Omental fat pad (tissue), 3 donors: ENCODE measurements at regions not wholly inside any gene's neighbourhood (a gene's known extent, or its start where the extent isn't known, plus 50 kb on each side); places are given as distances from the start of the nearest gene placed in this dataset.
"Not testable (repeated sequence)": the region's sequence is repeated elsewhere in the genome, so short reads cannot be mapped to it uniquely, and the experiment has no call there.

Experiments
- ATAC-seq: fragments of 150-250 bp; one replicate; pipeline ENCODE4 v1.9.1; 2016; ENCODE audit warnings: mild to moderate bottlenecking, moderate library complexity; ENCODE audit not compliant: low FRiP score
- DNase-seq: peaks from one replicate; pipeline ENCODE4 v3.0.0-alpha.2; 2019; ENCODE audit warnings: low spot score
- TF ChIP-seq, protein P1 (sequence below), 3 donors: fragments of 450-650 bp; IDR thresholded peaks; one replicate each; pipeline ENCODE4 v1.5.1; 2016 to 2017; ENCODE audit warnings: antibody characterized with exemption in 3 of 3, mild to moderate bottlenecking in 3 of 3, moderate library complexity in 2 of 3

- TF ChIP-seq, protein P1, sequence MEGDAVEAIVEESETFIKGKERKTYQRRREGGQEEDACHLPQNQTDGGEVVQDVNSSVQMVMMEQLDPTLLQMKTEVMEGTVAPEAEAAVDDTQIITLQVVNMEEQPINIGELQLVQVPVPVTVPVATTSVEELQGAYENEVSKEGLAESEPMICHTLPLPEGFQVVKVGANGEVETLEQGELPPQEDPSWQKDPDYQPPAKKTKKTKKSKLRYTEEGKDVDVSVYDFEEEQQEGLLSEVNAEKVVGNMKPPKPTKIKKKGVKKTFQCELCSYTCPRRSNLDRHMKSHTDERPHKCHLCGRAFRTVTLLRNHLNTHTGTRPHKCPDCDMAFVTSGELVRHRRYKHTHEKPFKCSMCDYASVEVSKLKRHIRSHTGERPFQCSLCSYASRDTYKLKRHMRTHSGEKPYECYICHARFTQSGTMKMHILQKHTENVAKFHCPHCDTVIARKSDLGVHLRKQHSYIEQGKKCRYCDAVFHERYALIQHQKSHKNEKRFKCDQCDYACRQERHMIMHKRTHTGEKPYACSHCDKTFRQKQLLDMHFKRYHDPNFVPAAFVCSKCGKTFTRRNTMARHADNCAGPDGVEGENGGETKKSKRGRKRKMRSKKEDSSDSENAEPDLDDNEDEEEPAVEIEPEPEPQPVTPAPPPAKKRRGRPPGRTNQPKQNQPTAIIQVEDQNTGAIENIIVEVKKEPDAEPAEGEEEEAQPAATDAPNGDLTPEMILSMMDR (IDR thresholded peaks at IDR 0.05) = no peak
- no peak for ATAC-seq
- DNase-seq = no peak
Observed at GRCh38 chr11:82195283-82195682, 538.4 kb downstream of the FAM181B start.

DNA sequence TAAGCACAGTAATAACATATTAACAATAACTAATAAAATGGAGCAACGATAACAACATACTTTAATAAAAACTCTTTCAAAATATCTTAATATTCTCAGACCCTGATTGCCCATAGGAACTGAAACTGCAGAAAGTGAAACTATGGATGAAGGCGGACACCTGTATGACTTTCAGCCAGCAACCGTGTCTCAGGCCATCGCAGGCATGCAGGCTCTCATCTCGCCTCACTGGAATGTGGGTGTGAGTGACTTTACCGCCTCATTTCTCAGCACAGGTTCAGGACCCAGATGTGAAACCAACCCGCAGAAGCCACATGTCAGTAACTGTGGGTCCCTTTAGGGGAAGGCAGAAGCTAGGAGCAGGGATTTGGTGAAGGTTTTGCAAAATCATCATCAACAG, 539.1 kb downstream of the FAM181B start:
- TF ChIP-seq, protein P1 (IDR thresholded peaks at IDR 0.05) = no peak
- DNase-seq (no peak), ATAC-seq (no peak)

DNA sequence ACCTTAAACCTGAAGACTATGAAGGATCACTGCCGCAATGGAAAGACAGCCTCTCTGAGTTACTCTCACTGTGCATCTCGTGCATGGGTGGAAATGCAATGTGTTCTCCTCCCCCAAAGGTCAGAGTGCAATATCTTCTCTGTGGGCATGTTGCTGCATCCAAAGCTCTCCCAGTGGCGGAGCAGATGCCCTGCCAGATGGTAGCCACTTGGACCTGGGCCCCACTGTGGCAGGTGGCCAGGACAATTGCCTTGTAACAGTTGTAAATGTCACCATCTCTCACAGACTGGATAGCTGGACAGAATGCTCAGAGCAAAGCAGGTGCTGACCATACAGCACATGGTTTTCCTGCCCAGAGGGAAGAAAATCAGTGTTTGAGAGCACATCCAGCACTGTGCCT, 542.0 kb downstream of the FAM181B start:
- no peak for ATAC-seq
- no peak for DNase-seq
- TF ChIP-seq, protein P1 (IDR thresholded peaks at IDR 0.05) = no peak

DNA sequence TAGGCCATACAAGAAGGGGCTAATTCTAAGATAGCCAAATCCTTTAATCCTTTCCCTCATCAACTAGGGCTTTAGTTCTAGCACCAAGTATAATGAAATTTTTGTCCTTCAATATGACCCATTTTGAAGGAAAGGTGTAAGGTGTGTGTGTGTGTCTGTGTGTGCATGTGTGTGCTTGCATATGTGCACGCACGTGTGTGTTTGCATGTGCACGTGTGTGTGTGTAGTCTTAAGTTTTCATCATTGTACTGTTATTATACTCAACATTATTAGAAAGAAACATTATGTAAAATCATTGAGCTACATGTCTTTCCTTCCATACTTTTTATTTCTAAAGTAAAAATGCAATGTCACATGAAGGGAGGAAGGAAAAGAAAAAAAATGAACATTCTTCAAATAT, 547.7 kb downstream of the FAM181B start:
- TF ChIP-seq, protein P1 (IDR thresholded peaks at IDR 0.05) = no peak
- DNase-seq (no peak), ATAC-seq (no peak)

DNA sequence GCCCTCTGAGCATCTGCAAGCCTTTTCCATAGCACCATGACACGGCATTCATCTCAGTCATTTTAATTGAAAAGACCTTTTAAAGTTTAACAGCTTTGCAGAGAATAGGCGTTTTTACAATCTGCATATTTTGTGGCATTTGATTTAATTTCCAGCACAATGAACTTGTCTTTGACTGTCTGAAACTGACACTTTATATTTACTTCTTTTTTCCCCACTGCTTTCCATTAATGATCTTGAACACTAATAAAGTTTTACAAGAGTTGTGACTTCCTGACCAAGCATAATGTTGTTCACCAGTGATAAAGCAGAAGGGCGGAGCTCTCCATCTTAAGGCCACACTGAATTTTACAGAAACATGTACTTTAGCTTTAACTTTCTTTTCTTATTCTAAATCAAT, 548.7 kb downstream of the FAM181B start:
- DNase-seq (no peak), ATAC-seq (no peak)
- TF ChIP-seq, protein P1 (IDR thresholded peaks at IDR 0.05) = no peak

GRCh38 chr11:82183346-82183745, 550.3 kb downstream of the FAM181B start:
- DNase-seq (no peak), ATAC-seq (no peak)
- TF ChIP-seq, protein P1 (IDR thresholded peaks at IDR 0.05) = no peak

- not testable (repeated sequence) for ATAC-seq, DNase-seq
Observed at GRCh38 chr11:82182697-82183096, 551.0 kb downstream of the FAM181B start.

GRCh38 chr11:82181796-82182195, 551.9 kb downstream of the FAM181B start:
- not testable (repeated sequence) for DNase-seq, ATAC-seq
